ENCODE measurements at regions not wholly inside any gene's neighbourhood (a gene's known extent, or its start where the extent isn't known, plus 50 kb on each side); places are given as distances from the start of the nearest gene placed in this dataset.

DNA sequence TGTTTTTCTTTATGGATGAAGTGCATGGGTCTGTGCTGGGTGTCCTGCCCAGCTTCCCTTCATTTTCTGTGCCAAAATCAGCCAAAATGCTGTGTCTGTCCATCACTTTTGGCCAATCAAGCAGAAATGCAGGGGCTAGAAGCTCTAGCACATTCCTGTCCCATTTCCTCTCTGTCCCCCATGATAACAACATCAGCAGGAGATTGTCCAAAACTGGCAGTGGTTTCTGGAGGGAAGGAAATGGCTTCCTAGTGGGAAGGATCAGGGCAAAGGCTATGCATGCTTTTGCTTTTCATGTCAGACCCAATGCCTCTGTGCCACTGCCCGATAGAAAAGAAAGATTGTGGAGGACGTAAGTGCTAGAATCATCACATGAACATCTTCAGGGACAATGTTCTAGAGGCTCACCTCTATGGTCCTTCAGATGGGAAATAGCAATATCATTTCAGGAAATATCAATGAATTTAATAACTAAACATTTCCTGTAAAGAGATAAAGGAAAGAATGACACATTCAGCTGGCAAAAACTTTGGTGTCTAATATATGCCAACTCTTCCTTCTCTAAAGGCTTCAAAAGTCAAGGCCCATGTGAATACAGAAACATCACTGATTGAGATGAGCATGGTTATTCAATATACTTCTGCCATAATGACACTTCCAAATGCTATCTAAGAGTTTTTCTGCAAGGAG is 107.5 kb downstream of the SETD4 start:
- Mint-ChIP-seq H3K4me3 (no peak overlapping the region), H3K4me1 (no peaks in the 10 kb centered on the region), H3K9me3 (peaks cover 4% of the 10 kb centered on the region), H3K36me3 (ENCODE audit: low read depth) (no peaks in the 10 kb centered on the region), H3K27me3 (peaks cover 10% of the 10 kb centered on the region), H3K27ac (no peak overlapping the region)
- intact Hi-C loops (cut with micrococcal nuclease), result no loop called here
- DNase-seq, result no peak

- Mint-ChIP-seq H3K27me3 (peaks cover 4% of the 10 kb centered on the region), H3K4me1 (no peaks in the 10 kb centered on the region), H3K4me3 (no peak overlapping the region), H3K9me3 (no peaks in the 10 kb centered on the region), H3K27ac (no peak overlapping the region), H3K36me3 (ENCODE audit: low read depth) (no peaks in the 10 kb centered on the region)
- intact Hi-C loops (cut with micrococcal nuclease), result loop anchor here (10.0 kb wide), 1 partner anchor 166 kb away; no protein-coding TSS in a partner anchor
- DNase-seq, result no peak
These were observed 111.3 kb downstream of the SETD4 start for GRCh38 chr21:35948982-35949381.

GRCh38 chr21:35945089-35945671 is 115.1 kb downstream of the SETD4 start:
- Mint-ChIP-seq H3K27me3 (peaks cover 6% of the 10 kb centered on the region), H3K27ac (no peak overlapping the region), H3K9me3 (no peaks in the 10 kb centered on the region), H3K4me3 (no peak overlapping the region), H3K36me3 (ENCODE audit: low read depth) (no peaks in the 10 kb centered on the region), H3K4me1 (no peaks in the 10 kb centered on the region)
- intact Hi-C loops (cut with micrococcal nuclease), result loop anchor here (10.0 kb wide), 1 partner anchor 170 kb away; no protein-coding TSS in a partner anchor
- DNase-seq, result no peak

DNA sequence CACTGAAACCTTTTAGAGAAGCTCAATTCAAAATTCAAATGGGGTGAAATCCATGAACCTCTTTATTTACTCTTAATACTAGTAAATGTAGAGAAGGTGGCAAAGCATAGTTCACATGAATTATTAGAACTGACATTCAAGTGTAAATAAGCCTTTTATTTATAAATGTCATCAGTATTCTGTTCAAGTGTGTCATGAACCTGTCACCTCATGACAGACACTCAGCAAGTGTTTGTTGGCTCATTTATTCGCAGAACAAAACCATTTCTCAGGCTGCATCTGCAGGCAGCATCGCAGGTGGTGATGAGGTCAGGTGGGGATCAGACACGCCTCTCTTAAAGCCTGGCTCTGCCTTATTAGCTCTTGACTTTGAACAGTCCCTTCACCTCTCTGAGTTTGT is 116.6 kb downstream of the SETD4 start:
- Mint-ChIP-seq H3K4me3 (no peak overlapping the region), H3K27me3 (peaks cover 4% of the 10 kb centered on the region), H3K9me3 (no peaks in the 10 kb centered on the region), H3K36me3 (ENCODE audit: low read depth) (no peaks in the 10 kb centered on the region), H3K27ac (no peak overlapping the region), H3K4me1 (no peaks in the 10 kb centered on the region)
- intact Hi-C loops (cut with micrococcal nuclease), result loop anchor here (10.0 kb wide), 1 partner anchor 171 kb away; no protein-coding TSS in a partner anchor
- DNase-seq, result no peak

DNA sequence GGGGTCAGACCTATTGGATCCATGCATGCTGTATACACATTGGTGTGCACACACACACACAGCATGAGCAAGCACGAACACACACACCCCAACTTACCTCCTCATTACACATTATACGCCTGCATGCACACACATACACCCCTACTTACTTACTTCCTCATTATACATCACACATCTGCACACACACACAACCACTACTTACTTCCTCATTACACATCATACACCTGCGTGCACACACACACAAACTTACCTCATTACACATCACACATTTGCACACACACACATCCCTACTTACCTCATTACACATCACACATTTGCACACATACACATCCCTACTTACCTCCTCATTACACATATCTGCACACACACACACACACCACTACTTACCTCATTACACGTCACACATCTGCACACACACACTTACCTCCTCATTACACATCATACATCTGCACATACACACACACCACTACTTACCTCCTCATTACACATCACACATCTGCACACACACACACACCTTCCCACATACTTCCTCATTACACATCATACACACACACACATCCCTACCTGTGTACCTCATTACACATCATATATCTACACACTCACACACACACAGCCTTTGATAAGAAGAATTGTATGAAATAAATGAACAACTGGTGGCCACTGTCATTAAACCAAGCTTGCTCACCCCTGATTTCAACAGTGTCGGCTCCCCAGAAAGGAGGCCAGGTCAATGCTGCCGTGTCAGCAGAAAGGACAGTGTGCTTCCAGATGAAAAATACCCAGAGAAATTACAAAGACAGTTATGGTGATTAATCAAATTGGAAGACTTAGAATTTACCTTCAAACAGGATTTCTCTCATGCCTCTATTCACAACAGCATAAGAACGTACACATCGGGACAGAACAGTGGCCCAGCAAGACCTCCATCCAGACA is 117.8 kb downstream of the SETD4 start:
- Mint-ChIP-seq H3K4me3 (no peak overlapping the region), H3K27ac (no peak overlapping the region), H3K4me1 (no peaks in the 10 kb centered on the region), H3K27me3 (peaks cover 5% of the 10 kb centered on the region), H3K36me3 (ENCODE audit: low read depth) (no peaks in the 10 kb centered on the region), H3K9me3 (no peaks in the 10 kb centered on the region)
- intact Hi-C loops (cut with micrococcal nuclease), result loop anchor here (10.0 kb wide), 1 partner anchor 172 kb away; no protein-coding TSS in a partner anchor
- DNase-seq, result no peak

DNA sequence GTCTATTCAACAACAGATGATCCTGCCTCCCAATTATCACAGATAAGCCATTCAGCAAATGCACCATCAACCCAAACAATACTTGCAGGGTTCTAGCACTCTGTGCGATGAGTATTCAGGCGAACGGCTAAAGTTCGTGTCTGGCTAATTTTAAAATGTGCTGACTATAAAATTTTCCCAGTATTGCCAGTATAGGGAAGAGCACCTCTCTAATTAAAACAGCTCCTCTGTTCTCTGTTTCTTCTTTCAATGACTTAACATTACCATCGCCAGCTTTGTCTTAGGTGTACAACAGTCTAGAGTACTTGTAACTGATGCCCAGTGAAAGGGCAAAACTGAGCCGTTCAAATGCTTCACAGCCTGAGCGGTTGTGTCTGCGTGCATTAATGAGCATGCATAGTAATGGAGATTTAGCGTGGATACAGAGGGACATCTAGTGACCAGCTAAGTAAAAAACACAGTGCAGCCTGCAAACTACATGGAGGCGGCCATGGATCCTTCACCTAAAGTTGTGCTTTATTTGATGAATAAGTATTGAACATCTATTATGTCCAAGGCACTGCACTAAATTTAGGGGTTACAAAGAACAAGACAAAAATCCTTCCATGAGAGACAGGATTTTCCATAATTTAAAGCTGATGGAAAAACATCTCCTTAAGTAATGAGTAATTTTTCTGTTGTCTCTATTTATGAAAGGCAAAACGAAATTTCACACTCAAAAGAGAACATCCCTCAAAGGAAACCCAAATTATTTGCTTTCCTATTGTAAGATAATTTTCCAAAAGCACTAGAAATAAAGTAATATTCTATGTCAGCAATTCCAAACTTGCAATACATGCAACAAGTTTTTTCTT is 120.0 kb downstream of the SETD4 start:
- Mint-ChIP-seq H3K9me3 (no peaks in the 10 kb centered on the region), H3K27me3 (peaks cover 8% of the 10 kb centered on the region)
- intact Hi-C loops (cut with micrococcal nuclease), result loop anchor here (10.0 kb wide), 1 partner anchor 174 kb away; no protein-coding TSS in a partner anchor

DNA sequence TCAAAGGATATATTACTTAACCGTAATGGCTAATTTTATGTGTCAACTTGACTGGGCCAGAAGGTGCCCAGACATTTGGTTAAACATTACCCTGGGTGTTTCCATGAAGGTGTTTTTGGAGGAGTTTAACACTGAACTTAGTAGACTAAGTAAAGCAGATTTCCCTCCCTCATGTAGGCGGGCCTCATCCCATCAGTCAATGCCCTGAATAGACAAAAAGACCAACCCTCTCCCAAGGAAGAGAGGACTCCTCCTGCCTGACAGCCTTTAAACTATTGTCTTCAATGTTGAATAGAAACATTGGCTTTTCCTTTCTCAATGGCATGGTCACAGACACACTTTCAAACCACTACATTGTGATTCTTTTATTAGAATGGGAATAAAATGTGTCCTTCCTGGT is 121.9 kb downstream of the SETD4 start:
- Mint-ChIP-seq H3K27me3 (peaks cover 8% of the 10 kb centered on the region), H3K27ac (no peak overlapping the region), H3K4me1 (no peaks in the 10 kb centered on the region), H3K36me3 (ENCODE audit: low read depth) (no peaks in the 10 kb centered on the region), H3K9me3 (no peaks in the 10 kb centered on the region), H3K4me3 (no peak overlapping the region)
- intact Hi-C loops (cut with micrococcal nuclease), result no loop called here
- no peak for DNase-seq

More for the DNA sequence above, 120.0 kb downstream of the SETD4 start:
- no peaks in the 10 kb centered on the region for H3K4me1 Mint-ChIP-seq
- H3K4me3 Mint-ChIP-seq, result no peak overlapping the region
- H3K27ac Mint-ChIP-seq, result no peak overlapping the region
- no peaks in the 10 kb centered on the region for H3K36me3 Mint-ChIP-seq (ENCODE audit: low read depth)
- no peak for DNase-seq

DNA sequence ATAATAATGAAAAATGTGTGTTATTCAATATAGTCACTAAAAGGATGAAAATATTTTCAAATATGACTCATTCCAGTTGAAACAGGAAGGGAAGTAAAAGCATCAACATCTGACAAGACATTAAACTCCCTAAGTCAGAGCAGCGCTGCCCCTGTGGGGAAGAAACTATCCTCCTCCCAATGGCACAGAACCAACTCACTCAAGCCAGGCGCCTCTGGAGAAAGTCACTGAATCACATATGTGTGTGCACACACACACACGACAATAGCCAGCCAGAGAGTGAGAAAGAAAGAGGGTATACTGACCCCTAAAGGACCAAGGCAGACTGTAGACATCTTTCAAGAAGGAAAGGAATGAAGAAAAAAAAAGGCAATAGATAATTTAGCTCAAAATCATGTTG is 126.9 kb downstream of the SETD4 start:
- Mint-ChIP-seq H3K4me1 (no peaks in the 10 kb centered on the region), H3K27ac (no peak overlapping the region), H3K4me3 (no peak overlapping the region), H3K9me3 (no peaks in the 10 kb centered on the region), H3K27me3 (peaks cover 5% of the 10 kb centered on the region), H3K36me3 (ENCODE audit: low read depth) (no peaks in the 10 kb centered on the region)
- intact Hi-C loops (cut with micrococcal nuclease), result no loop called here
- DNase-seq, result no peak

- Mint-ChIP-seq H3K27me3 (peaks cover 3% of the 10 kb centered on the region), H3K4me1 (no peaks in the 10 kb centered on the region), H3K9me3 (no peaks in the 10 kb centered on the region), H3K36me3 (ENCODE audit: low read depth) (no peaks in the 10 kb centered on the region), H3K27ac (no peak overlapping the region), H3K4me3 (no peak overlapping the region)
- DNase-seq, result no peak
- intact Hi-C loops (cut with micrococcal nuclease), result no loop called here
These were observed 128.0 kb downstream of the SETD4 start for GRCh38 chr21:35932232-35932911.

- Mint-ChIP-seq H3K9me3 (no peaks in the 10 kb centered on the region), H3K4me3 (no peak overlapping the region), H3K27ac (no peak overlapping the region), H3K36me3 (ENCODE audit: low read depth) (no peaks in the 10 kb centered on the region), H3K4me1 (no peaks in the 10 kb centered on the region), H3K27me3 (peaks cover 2% of the 10 kb centered on the region)
- intact Hi-C loops (cut with micrococcal nuclease), result no loop called here
- DNase-seq, result no peak
These were observed 130.4 kb downstream of the SETD4 start for GRCh38 chr21:35929901-35930300.

DNA sequence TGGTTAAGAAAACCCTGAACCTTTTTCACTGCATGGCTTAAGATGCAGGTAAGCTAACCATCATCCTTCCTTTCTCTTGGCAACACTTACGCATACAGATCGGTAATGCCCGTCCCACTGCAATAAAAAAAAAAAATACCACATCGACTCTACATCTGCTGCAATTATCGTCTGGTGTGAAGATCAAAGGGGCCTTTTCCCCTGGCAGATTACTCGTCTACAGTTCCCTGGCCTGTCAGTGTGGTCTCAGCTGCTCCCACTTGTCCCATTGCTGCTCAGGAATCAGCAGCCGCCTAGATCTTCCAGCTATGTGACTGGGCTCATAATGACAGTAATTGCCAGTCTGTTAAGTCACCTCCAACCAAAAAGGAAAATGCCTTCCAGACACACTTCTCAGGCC is 133.1 kb downstream of the SETD4 start:
- intact Hi-C loops (cut with micrococcal nuclease), result no loop called here
- no peaks in the 10 kb centered on the region for H3K36me3 Mint-ChIP-seq (ENCODE audit: low read depth)
- no peak for DNase-seq
- H3K4me3 Mint-ChIP-seq, result no peak overlapping the region
- no peaks in the 10 kb centered on the region for H3K9me3 Mint-ChIP-seq
- no peaks in the 10 kb centered on the region for H3K4me1 Mint-ChIP-seq
- peaks cover 7% of the 10 kb centered on the region for H3K27me3 Mint-ChIP-seq
- no peak overlapping the region for H3K27ac Mint-ChIP-seq

- no peaks in the 10 kb centered on the region for H3K36me3 Mint-ChIP-seq (ENCODE audit: low read depth)
- no peaks in the 10 kb centered on the region for H3K9me3 Mint-ChIP-seq
- H3K4me3 Mint-ChIP-seq, result no peak overlapping the region
- intact Hi-C loops (cut with micrococcal nuclease), result no loop called here
- no peak overlapping the region for H3K27ac Mint-ChIP-seq
- no peak for DNase-seq
- H3K4me1 Mint-ChIP-seq, result no peaks in the 10 kb centered on the region
- peaks cover 14% of the 10 kb centered on the region for H3K27me3 Mint-ChIP-seq
These were observed 134.2 kb downstream of the SETD4 start for GRCh38 chr21:35926003-35926740.

All from activated CD4-positive, alpha-beta T cell treated with anti-CD3 and anti-CD28 coated beads, Interleukin-2, amount 10 ng/mL, durations not matched to agents 24 days and 14 days (primary cell).